Left forelimb (tissue), 1 donor: ENCODE measurements at regions not wholly inside any gene's neighbourhood (a gene's known extent, or its start where the extent isn't known, plus 50 kb on each side); places are given as distances from the start of the nearest gene placed in this dataset.
A peak's percentile ranks its signal among the peaks of the same experiment; 100 is the strongest.

ENCODE experiments used
- DNase-seq: peaks from one replicate; pipeline ENCODE4 v3.0.0-alpha.2; 2018; ENCODE audit warnings: low spot score

- DNase-seq: no peak
Measured at GRCh38 chr11:19560156-19560555, 152.5 kb upstream of the NAV2 start.

GRCh38 chr11:19559746-19560145 lies 152.9 kb upstream of the NAV2 start:
- DNase-seq: no peak

GRCh38 chr11:19558189-19558986 lies 154.2 kb upstream of the NAV2 start:
- no peak for DNase-seq

GRCh38 chr11:19557720-19558140 lies 154.9 kb upstream of the NAV2 start:
- peak; percentile 79 for DNase-seq

- DNase-seq: no peak
Measured at GRCh38 chr11:19557185-19557584, 155.5 kb upstream of the NAV2 start.

- no peak for DNase-seq
Measured at GRCh38 chr11:19555266-19555665, 157.4 kb upstream of the NAV2 start.

- peak; percentile 84 for DNase-seq
Measured at GRCh38 chr11:19553683-19554333, 158.8 kb upstream of the NAV2 start.

GRCh38 chr11:19552656-19553260 lies 159.9 kb upstream of the NAV2 start:
- DNase-seq: no peak

GRCh38 chr11:19552161-19552560 lies 160.5 kb upstream of the NAV2 start:
- no peak for DNase-seq

GRCh38 chr11:19551457-19551856 lies 161.2 kb upstream of the NAV2 start:
- no peak for DNase-seq

- DNase-seq: peak; percentile 53
Measured at GRCh38 chr11:19547044-19547443, 165.6 kb upstream of the NAV2 start.

- DNase-seq: peak; percentile 33
Measured at GRCh38 chr11:19546325-19546724, 166.3 kb upstream of the NAV2 start.

- no peak for DNase-seq
Measured at GRCh38 chr11:19541521-19542049, 171.1 kb upstream of the NAV2 start.

GRCh38 chr11:19539861-19540260 lies 172.8 kb upstream of the NAV2 start:
- no peak for DNase-seq

GRCh38 chr11:19537803-19538453 lies 174.7 kb upstream of the NAV2 start:
- no peak for DNase-seq

GRCh38 chr11:19536131-19536530 lies 176.5 kb upstream of the NAV2 start:
- no peak for DNase-seq

- no peak for DNase-seq
Measured at GRCh38 chr11:19530505-19530904, 182.1 kb upstream of the NAV2 start.

- DNase-seq: no peak
Measured at GRCh38 chr11:19526119-19526518, 186.5 kb upstream of the NAV2 start.

GRCh38 chr11:19525714-19526113 lies 186.9 kb upstream of the NAV2 start:
- DNase-seq: no peak

GRCh38 chr11:19525276-19525675 lies 187.4 kb upstream of the NAV2 start:
- DNase-seq: no peak

GRCh38 chr11:19524171-19524671 lies 188.4 kb upstream of the NAV2 start:
- no peak for DNase-seq

- no peak for DNase-seq
Measured at GRCh38 chr11:19520681-19521080, 192.0 kb upstream of the NAV2 start.
